NCI-H2196 (cell line): ENCODE measurements at regions not wholly inside any gene's neighbourhood (a gene's known extent, or its start where the extent isn't known, plus 50 kb on each side); places are given as distances from the start of the nearest gene placed in this dataset.

ENCODE experiments used
- DNase-seq: peaks from one replicate; lab custom pipeline; 2025; ENCODE audit not compliant: unreplicated experiment; lab: John Stamatoyannopoulos, UW

DNA sequence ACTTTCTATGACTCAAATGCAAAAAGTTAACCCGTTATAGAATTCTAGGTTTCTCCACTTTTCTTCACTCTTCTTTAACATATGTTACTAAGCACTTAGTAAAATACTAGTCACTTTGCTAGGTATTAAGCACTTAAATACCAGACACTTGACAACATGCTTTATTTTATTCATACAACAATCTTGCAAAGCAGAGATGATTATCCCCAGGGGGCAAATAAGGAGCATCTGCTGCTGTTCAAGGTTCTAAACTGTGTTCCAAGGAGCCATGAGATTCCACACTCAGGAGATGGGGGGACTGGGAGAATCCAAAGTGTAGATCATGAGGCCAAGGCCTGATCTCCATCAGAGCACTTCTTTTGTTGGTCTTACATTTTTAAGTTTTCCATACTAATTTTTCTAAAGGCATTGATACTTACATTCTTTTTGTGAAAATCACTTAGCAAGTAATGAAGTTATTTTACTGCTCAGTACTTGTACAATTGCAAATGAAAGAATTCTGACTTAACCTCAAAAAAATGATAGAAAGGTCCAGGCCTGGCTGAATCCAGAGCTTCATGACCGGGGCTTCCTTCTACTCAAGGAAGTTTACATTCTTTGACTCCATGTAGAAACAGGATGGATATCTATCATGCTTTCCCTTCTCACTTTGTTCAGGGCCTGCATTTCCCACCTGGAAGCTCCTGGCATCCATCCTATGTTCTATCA is 504.4 kb upstream of the WWC1 start:
- DNase-seq, result no peak

DNA sequence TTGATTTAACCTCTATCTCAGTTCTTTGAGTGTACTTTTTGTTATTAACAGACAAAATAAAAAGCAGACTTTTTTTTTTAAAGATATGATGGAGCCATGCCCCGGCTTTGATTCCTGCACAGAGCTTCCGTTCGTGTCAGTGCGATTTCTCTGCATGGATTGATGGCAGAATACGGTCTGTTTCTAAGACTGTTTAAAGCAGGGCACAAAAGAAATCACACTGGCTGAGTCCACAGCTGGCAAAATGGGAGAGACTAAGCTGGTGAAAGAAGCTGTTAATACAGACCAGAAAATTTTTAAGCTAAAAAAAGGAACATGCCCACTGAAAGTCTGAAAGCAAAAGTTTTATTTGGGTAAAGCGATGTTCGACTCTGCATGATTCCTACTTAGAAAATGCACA is 501.4 kb upstream of the WWC1 start:
- no peak for DNase-seq

DNA sequence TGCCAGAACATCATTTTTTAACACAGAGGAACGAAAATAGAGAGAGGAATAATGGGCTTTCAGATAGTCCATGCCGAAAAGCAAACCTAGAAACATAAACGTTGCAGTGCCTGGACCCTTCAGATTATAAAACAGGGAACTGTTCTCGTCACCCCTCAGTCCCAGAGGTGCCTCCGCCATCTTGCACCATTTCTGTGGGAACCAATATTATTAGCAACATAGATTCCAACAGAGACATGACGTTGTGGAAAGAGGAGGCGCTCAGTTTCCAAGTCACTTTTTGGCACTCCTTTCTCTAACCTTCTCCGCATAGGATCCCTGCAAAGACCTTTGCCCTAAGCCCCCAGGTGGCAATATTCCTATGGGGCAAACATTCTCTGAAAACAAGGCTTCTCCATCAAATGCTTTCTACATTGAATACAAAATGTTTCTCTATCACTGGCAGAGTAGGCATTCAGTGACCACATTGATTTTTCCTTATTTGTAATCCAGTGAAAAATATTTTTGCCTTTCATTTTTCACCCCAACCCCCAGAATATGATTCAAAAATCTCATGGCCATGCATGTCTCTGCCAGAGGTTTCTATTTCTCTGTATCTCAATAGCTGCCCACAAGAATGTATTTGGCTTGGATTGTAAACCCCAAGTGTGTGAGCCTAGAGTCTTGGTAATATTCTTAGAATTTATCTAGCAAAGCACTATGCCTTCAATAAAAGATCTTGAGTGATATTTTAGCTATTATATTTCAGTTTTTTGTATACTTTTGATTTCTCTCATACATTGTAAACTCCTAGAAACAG is 500.8 kb upstream of the WWC1 start:
- DNase-seq, result no peak

DNA sequence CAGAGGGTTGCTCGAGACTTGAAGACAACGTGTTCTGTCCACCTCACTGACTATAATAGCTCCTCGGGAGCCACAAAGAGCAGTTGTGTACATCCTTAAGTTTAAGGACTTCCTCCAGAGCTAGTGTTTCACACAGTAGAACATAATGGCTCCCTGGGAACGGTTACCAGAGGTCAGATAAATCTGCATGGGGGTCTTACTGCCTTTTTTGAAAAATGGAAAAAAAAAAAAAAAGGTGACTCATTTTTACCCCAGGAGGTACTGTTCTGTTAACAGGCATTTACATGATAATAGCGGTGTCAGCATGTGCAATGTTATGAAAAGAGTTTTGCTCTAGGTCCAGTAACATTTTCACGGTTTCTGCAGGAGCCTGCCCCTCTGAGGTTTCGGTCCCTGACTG is 498.9 kb upstream of the WWC1 start:
- no peak for DNase-seq

DNA sequence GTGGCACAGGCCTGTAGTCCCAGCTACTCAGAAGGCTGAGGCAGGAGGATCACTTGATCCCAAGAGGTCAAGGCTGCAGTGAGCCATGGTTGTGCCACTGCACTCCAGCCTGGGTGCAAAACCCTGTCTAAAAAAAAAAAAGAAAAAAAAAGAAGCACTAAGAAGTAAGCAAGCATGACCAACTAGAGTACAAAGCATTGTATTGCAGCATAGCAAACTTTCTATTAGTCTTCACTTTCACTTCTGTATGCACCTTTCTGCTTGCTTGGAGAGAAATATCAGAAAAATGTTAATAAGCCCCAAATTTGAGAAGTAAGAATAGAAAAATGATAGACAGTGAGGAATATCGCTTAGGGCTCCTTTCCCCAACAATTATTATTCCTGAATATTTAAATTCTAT is 497.7 kb upstream of the WWC1 start:
- no peak for DNase-seq

DNA sequence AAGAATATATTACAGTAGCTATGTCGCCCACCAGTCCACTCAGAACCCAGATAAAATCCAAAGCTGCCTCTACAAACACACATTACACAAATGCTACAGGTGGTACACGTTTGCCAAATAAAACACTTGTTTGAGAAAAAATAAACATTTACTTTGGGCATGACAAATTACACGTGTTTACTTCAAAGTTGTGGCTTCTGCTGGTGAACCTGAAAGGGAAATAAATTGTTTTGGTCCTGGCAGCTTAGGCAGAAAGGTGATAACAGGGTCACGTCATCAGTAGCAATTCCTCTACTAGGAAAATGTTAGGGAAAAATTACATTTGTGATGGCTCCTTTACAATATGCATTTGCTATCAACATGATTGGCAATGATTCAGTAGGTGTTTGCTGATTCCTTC is 497.3 kb upstream of the WWC1 start:
- no peak for DNase-seq

DNA sequence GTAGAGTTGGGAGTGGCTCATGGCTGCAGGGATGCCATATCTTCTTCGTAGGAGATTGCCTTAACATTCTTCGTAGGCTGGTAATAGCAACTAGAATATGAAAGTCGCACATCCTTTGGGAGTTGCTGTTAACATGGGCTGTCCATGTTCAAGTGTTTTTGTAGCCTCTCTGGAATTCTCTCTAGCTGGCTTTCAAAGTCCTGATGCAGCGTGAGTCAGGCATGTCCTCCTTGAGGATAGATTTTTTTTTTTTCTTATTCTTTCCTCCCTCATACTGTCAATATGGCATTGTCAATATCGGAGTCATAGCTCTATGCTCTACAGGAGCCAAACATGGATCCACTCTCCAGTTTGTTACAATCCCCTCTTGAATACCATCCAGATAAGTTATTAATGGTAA is 494.8 kb upstream of the WWC1 start:
- no peak for DNase-seq

DNA sequence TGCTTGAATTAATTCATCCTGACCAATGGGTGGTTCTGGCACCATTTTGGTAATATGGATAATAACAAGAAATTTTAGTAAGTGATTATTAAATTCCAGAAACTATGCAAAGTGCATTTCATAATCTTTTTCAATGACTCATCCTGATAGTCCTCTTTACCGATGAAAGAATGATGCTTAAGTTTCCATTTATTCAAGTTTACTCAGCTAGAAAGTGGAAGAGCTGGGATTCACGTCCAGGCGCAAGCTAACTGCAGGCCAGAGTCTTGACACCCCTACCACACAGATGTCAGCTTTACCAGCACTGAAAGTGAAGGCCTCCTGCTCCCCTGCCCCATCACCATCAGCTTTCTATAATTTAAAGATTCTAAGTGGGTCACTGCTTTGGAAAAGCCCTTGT is 493.5 kb upstream of the WWC1 start:
- no peak for DNase-seq

DNA sequence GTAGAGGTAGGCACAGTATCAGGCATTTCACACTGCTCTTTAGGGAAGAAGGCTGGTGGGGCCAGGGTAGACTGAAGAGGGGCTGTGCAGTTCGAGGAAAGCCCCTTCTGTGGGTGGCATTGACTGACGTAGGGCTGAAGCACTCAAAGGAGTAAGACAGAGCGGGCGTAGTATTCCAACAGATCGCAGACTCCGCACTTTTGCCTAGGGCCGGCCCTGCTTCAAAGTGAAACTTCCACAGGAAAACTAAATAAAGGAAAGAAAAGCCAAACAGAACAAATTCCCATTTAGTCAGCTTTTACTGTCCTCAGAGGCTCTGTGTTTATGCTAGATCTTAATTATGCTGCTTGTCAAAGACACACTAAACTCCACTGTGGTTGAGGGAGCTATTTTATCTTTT is 493.0 kb upstream of the WWC1 start:
- no peak for DNase-seq

DNA sequence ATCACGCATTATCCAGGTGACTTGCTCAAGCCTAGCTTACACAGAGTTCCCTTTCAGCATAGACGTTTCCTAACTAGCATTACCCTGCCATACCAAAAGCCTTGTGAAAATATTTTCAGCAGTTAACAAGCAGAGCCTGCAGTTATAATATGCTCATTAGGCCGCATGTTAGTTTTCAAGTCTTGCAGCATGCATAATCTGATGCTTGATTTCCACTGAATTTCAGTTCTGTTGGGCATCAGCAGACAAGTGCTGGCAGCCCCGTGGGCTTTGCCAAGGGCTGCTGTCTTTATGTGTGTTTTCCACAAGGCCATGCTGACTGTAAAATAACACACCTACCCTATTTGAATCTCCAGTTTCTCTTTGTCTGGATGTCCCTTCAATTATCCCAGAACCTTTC is 491.0 kb upstream of the WWC1 start:
- no peak for DNase-seq

DNA sequence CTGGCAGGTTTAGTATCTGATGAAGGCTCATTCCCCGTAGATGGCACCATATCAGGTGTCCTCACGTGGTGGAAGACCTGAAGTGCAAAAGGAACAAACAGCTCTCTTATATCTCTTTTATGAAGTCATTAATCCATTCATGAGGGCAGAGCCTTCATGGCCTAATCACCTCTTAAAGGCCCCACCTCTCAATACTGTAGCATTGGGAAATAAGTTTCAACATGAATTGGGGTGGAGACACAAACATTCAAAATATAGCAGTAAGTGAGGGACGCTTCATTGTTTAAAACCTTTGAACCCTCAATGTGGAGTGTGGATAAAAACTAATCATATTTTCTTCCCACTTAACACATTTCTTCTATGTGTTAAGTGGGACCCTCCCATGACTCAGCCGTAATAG is 489.4 kb upstream of the WWC1 start:
- DNase-seq, result no peak

DNA sequence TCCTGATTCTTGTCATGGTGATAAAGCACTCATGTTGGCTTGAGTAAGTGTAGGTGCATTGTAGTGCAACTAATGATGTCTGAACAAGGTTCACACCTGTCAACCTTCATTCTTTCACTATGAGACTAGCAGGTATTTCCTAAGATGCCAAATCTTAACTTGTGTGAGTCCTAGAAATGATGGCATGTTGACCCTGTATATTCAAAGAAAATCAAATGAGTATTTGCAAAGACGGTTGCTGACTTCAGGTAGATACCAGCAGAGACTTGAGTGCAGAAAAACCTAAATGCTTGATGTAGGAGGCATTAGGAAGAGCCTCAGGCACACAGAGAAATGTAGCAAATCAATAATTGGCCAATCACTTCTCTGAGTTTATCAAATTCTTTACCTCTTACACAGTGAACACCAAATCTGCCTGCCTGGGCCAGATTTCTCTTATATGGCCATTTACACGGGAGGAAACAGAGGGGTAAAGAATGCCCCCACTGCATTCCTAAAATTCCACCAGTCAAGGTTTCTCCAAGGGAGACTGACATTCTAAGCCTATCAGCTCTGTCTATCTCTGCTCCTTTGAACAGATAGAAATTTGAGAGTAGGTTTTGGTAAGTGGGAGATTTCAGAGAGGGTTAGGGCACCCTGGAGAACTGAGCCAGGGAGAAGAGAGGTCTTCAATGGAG is 488.6 kb upstream of the WWC1 start:
- DNase-seq, result no peak

DNA sequence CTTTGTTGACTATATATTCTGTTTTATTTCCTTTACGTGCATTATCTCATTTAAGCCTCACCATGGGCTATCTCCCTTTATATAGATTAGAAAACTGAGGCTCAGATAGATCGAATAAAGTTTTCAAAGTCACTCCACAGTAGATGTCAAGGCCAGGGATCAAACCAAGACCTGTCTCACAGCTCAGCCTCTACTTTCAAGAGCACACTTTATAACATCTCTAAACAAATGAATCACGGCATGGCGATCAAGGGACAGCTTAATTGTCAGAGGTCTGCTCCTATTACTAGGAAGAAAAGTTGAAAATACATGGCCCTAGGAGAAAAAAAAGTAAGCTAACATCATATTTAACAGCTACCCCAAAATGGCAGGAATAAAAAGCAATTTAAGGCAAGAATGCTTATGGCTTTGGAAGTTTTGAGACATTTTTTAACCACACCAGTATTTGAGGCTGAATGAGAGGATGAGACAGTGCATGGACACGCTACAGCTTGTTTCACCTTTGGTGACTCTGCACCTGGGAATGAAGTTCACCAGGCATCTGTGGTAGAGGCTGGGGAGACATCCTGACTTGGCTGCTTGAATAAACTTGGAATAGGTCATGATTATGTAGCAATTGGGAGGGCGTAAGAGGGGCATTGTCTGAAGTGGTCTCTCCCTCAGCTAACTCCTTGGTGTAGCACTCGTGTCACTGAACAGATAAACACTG is 486.8 kb upstream of the WWC1 start:
- no peak for DNase-seq

DNA sequence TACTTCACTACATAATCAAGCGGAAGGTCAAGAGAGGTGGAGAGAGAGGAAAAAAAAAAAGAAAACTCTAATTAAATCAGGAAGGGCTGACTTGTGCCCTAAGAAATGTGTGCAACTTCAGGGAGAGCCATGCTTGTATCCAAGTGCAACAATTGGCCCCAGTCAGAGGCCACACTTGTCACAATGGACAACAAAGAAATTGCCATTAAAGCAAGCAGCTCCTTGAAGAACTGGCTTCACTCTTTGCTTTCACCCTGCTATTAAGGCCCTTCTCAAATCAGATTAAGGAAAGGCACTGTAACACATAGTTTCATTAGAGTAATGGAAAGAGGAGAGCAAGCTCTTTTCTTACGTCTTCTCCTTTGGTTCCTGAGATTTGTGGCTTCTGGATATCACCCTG is 480.9 kb upstream of the WWC1 start:
- DNase-seq, result no peak

DNA sequence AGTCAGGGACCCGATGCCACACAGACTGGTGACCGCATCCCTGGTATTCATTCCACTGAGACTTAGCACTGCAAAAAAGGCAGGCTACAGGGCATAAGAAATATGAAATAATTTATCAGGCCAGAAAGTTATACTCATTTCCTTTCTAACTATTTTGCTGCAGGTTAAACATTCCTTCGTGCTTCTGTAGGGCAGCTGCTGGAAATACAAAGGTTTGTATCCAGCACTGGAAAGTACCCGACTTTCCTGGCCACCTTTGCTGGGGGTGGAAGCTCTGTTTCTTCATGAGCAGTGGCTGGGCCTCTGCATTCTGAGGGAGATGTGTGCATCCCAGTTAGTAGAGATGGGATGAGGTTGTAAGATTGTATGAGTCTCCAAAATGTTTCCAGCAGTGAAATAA is 478.6 kb upstream of the WWC1 start:
- no peak for DNase-seq

DNA sequence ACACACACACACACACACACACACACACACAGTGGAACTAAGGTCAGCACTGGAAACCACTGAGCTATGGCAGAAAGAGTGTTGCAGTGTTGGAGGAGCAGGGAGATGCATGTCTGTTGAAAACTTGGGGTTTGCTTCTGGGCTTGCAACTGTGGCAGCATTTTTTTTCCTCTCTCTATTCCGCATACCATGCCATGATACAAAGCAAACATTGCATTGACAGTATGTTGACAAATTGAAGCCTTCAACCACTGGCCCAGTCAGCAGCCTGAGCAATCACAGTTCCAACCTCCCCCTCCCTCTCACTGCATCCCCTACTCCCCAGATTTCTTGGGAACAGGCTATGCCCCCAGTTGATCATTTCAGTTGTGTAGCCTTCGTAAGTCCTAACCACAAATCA is 478.1 kb upstream of the WWC1 start:
- DNase-seq, result no peak

DNA sequence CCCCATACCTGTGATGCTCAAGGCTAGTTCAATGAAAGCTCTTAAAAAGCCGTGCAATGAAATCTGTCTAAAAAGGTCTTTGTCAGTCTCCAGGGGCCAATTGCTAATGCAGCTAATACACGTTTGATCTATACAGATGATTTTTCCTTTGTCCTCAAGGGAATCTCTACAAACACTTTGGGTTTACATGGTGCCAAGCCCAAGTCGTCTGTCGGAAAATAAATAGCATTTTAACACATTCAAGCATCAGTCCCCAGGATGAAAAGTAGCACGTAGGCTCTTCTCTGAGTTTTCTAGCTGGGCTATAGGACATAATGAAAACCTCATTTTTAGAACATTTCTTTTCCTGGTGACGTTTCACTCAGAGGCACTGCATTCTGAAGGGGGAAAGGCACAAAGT is 477.4 kb upstream of the WWC1 start:
- no peak for DNase-seq

DNA sequence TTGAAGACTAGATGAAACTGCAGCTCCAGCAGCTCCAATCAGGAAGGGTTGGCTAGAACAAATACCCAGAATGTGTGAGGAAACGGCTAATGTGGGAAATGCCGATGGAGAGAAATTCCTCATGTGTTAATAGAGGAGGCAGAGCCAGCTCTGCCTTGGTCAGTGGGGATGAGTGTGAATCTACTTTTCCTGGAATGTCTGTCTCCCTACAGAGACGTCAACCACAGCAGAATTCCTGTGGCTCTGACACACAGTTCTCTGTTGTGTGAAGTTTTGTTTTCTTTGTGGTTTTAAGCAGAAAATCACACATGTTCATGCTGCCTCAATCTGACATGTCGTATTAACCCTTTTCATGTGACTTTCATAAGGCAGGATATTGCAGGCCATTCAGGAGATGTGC is 476.6 kb upstream of the WWC1 start:
- no peak for DNase-seq

DNA sequence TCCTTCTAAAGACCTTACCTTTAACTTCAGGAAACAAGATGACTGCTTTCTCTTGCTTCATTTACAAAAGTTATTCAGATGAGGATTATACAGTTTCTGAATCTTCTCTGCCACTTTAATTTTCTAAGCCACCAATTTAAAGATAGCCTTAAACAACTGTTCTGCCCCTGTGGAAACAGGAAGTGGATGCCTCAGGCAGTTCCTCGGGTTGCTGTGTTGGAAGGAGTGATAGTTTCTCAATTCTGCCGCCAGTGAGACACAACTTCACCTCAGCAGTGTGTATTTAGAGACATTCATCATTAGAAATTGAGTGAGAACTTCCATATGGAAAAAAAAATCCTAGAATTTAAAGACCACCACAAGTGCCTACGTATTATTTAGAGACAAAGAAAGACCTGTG is 475.1 kb upstream of the WWC1 start:
- no peak for DNase-seq

DNA sequence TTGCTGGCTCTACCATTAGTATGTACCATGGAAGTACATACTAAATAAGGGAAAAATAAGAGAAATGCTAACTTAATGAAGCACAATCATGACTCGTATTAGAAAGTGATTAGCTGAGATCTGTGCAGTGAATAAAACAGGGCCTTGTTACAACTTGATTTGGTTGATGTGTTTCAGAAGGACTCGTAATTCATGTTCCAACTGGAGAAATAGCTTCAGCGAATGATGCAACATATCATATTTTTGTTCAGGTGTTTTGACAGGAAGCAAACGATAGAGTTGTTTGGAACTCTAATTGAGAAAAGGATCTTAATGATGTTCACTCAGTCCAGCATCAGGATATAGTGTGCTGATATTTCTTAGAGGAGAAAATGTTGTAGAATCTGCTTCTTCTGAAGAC is 474.6 kb upstream of the WWC1 start:
- DNase-seq, result no peak

DNA sequence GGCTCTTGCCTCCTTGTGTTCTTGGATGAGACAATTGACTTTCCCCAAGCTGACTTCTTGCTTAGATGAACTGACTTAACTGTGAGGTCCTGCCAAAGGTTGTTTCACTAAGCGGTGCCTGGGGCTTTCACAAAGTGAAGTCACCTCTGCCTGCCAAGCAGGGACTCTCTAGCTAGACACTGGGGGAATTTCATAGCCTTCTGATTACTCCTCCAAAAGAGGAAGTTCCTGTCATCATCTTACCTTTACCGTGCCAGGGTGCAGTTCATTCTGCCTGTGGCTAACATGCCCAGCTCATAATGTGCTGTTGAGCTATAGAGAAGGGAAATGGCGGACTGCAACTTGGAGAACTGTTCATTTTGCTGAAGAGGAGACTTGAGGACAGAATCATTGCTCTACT is 472.0 kb upstream of the WWC1 start:
- DNase-seq, result no peak
